HG03575 (cell line): ENCODE measurements at regions not wholly inside any gene's neighbourhood (a gene's known extent, or its start where the extent isn't known, plus 50 kb on each side); places are given as distances from the start of the nearest gene placed in this dataset.

Experiments
- ATAC-seq: cut with Tn5 transposase; IDR thresholded peaks from one replicate; pipeline ENCODE4 v1.9.1; 2021; ENCODE audit not compliant: unreplicated experiment, insufficient number of reproducible peaks, low FRiP score; ENCODE audit errors: extremely low read depth

DNA sequence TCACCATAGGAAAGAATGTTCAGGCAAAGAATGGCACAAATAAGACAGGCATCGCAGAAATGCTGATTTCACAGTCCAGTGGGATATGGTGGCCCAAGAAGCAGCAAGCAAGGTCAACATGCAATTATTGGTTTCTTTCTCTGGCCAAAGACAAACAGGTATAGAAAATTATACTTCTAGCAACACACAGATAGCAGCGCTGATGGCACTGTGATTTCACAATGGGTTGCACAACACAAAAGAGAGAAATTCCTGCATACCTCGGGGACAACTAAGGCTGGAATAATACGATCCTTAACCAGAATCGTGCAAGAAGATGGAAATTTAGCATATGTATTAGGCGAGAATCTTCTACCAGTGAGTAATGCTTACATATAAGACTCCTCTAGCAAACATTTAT, 76.3 kb upstream of the NR2F2 start:
- ATAC-seq, result no peak

DNA sequence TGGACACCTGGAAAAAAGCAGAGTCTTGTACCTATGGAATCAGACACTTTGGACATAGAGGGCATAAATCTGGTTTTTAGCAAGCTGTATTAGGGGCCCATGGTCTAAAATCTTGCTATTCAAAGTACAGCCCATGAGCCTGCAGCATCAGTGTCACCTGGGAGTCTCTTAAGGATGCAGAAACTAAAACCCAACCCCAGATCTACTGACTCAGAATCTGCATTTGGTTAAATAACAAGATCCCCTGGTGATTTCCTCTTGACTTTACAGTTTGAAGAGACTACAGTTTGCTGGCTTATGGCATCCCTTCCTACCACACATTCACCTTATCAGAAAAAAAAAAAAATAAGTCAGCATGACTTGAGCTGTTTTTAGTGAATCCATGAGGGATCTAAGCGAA, 74.9 kb upstream of the NR2F2 start:
- no peak for ATAC-seq

DNA sequence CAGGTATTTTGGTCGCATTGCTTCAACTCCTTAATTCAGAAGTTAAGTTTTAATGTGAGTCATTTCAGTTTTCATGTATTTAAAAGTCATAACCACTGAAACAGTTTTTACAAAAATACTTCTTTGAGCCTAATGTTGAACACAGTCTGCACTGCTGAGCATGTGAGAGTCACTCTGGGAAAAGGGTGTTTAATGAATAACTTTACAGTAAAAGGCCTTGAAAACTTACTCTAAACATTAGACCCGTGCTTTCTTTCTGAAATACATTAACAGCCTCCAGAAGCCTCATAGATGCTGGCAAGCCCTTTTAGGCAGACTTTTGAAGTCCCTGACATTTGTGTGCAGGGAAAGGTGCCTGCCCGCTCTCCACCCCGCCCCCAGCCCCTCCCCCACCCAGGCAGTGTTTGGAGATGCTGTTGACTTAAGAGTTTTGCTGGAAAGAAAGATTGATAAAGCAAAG, 68.9 kb upstream of the NR2F2 start:
- ATAC-seq, result peak; percentile 72

DNA sequence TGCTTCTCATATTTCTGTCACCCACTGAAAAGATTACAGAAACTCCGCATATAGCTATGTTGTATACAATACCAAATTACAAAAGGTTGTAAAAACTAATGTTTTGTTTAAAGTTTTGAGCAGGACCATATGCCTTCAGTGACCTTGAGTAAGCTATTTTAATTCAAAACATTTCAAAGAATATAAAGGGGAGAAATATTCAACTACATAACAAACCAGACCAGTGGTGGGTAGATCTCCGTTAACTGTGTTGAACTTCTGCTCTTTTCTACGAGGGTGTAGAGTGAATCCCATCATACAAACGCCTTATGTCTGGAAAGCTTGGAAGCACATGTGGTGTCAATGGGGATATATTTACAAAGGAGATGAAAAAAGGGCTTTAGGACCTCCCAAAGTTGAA, 68.4 kb upstream of the NR2F2 start:
- no peak for ATAC-seq

DNA sequence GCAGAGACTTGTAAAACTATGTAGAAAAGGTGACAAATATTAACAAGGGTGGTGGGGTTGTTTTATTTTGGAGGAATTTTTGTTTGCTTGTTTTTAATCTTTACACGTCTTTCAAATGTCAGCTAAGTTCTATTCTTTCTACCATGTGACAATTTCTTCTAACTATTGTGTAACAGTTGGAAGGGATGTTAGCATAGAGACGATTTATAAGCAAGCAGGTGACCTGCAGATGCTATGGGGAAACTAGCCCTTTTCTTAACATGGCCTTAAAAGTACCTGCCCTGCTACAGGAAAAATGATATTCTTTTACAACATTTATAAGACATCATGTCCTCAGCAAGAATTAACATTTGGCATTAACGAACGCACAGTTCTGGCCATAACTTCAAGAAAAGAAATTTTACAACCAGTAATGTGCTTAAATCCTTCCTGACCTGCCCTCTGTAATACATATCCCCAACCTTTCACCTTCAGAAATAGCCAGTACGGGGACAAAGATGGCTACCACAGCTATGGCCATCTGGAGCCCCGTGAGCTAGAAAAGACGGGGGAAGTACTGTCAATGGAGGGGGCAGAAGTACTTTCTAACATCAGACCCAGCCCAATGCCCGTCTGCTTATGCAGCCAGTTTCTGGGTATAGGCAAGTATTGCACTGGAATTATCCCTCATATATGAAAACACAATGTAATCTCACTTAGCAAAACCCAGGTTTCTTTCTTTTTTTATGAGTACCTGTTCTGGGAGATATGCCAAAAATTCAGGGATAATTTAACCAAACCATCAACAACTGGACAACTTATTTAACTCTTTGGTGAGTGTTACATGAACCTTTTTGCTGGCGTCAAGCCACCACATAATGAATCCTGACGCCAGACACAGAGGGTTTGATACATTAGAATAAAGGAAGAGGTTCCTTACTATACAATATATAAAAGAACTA, 67.7 kb upstream of the NR2F2 start:
- no peak for ATAC-seq

DNA sequence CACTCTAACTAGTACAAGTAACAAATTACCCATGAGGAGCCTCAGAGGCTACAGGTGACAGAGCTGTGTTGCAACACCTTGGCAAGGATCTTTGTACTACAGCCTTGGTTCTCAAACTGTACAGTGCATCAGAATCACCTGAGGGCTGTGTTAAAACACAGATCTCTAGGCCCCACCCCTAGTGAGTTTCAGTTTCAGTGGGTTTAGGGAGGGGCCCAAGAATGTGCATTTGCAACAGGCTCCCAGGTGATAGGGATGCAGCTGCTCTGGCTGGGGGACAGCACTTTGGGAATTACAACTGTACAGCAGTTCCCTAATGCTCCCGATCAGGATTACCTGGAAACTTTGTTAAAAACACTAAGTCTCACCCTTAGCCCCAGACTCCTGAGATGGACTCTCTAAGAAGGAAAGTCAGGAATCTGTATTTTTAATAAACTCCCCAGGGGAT, 66.1 kb upstream of the NR2F2 start:
- no peak for ATAC-seq

DNA sequence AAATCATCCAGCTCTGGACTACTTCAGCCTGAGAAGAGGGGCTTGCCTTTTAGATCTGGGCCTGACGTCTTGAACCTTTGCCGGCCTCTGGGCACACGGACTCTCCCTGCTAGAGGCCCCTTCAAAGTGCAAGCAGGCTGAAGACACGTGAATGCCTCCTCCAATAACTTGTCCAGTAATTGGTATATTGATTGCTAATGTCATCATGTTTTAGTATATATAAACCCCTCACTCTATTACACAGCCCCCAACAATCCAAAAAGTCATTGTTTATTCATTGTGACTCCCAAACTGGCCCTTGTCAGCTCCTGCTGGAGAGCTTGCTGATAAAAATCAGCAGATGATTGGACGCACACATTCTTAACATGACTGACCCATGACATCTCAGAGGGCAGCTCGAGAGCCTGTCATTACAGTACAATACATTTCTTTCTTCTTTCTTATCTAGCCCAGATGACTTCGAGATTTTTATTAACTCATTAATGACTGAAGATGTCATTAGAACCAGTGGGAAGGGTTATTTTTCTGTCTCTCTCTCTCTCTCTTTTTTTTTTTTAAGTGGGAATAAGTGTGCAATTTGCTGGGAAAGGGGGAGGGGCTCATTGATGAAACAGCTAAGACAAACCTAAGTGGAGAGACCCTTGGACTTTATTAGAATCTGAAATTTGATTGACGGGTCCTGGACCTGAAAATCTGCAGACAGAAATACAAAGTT, 65.5 kb upstream of the NR2F2 start:
- ATAC-seq, result no peak

DNA sequence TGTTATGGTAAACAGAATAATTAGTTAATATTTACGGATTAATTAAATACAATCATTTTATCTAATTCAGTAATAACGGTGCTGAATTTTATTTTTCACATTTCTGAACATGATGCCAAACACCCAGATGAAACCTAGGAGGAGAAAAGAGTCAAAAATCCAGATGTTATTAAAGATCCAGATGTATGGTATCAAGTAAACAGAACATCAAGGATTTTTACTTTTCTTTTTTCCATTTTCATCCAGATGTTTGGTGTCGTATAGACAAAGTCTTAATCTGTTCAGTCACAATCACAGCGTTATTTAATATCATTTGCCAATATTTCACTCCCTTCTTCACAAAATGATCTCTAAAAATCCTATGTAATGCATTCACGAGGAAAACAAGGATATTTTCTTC, 64.0 kb upstream of the NR2F2 start:
- no peak for ATAC-seq

DNA sequence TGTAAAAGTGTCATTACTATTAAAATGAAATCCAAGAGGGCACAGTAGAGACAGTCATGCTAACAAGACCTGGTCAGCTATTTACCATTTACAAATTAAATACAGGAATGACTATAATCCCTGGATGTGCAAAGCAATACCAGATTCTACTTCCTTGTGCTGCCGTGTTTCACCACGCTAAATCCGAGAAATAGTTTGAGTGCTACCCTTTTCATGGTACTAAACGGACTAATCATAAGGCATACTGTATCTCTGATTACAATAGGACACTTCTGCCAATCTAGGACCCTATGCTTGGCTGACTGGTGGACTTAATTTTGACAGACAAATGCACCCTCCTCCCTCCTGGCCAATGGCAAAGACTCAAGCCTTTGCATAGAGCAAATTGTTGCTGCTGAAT, 63.0 kb upstream of the NR2F2 start:
- no peak for ATAC-seq

DNA sequence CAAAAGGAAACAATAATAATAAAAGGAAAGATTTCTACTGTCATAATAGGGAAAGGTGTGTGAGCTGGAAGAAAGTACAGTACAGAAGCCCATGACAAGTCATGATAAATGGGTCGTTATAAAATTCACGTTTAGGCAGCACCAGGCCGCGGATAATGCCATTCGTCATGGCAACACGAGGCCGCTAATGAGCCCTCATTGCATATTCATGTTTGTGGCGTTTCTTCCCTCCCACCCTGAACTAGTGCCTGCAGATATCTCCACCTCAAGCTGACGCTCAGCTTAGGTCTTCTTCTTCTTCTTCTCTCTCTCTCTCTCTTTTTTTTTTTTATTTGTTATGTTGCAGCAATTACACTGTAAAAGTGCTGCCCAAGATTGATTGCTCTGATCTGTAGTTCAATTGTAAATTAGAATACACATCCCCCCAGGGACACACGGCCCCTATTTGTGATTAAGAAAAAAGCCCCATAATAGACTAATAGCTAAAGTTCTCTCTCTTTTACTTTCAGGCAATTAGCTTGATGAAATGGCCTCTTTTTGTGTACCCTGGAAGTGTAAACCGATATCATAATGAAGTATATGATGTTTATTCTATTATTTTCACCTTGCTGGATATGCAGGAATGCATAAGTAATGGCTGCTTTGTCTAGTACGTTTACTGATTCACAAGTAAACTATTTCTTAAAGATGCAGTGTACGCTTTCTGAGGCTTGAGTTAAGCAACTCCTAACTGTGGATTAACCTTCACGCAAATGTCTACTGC, 61.9 kb upstream of the NR2F2 start:
- ATAC-seq, result no peak

DNA sequence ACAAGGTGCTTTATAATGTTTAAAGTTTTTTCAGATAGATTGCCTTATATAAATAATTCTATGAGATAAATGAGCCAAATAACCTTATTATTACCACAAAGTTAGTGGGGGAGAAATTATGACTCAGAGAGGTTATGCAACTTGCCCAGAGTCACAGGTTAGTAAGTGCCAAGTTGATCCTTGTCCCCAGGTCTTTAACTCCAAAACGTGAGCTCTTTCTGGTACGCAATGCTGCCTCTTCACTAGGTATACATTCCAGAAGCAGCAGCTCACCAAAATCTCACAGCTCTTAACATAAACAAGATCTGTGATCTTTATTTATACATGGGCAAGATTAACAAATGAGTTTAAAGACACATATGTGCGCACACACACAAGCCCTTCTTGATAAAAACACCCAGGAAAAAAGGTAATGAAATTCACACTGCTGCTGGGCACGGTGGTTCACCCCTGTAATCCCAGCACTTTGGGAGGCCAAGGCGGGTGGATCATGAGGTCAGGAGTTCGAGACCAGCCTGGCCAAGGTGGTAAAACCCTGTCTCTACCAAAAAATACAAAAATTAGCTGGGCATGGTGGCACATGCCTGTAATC, 59.8 kb upstream of the NR2F2 start:
- no peak for ATAC-seq

DNA sequence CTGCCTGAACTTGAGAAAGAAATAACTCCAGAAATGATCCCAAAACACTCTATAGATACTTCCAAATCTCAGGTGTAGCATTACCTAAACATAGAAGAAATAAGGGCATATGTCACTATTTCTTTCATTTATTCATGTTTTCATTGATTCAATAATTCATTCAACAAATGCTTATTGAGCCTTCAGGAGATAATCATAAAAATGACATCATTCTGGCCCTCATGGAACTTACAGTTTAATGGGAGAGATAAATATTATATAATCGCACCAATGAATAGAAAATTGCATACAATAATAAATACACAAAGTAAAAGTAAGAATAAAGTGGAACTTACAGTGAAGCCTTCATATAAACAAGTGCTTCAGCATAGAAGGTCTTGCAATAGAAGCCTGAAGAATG, 58.1 kb upstream of the NR2F2 start:
- ATAC-seq, result no peak

DNA sequence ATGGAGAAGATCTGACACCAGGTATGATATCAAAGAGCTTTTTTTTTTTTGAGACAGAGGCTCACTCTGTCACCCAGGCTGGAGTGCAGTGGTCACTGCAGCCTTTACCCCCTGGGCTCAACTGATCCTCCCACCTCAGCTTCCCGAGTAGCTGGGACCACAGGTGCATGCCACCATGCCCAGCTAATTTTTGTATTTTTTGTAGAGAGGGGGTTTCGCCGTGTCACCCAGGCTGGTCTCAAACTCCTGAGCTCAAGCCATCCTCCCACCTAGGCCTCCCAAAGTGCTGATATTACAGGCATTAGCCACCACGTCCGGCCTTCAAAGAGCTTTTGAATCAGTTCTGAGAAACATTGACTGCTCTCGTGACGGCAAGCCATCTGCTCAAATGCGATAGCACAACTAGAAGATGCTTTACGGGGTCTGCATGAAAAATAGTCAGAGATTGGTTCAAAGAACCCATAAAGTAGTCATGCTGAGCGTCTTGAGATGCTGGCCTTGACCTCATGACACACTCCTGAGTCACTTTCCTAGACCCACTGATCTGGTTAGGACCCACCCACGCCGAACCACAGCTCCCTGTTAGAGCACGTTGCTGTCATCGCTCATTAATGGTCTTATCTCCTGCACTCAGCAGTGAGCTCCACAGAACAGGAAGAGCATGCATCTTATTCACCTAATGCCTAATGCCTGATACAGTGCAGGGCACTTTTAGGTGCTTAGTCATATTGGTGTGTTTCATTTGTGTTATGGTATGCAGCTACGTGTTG, 57.0 kb upstream of the NR2F2 start:
- ATAC-seq, result no peak

DNA sequence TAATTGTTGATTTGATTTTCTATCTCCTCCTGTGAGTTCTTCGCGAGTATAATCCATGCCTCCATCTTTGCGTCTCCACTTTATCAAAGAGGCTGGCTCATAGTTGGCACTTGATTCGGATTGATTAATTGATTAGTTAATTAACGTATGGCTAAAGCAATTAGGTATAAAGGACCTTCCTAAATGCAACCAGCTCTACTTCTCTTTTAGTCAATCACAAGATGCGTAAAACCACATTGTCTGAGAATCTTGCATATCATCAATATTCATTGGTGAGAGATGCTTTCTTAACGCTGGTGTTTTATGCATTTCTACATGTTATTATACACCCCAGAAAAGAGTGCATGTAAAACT, 56.4 kb upstream of the NR2F2 start:
- ATAC-seq, result no peak

DNA sequence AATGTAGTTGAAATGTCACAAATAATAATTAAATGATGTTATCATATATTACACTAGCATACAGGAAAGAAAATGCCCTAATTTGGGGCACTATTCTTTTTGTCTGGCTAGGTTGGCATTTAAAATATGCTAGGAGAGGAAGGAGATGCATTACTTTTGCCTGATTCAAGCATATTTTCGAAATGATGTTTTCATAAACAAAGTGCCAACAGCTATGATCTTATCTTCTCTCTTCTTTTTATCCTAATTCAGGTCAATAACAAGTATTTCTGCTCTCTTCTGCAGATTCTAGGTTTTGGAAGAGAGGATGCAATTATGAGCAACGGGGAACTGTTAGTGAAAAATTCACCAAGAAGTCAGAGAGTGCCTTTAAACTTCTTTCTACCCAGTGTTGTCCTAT, 55.8 kb upstream of the NR2F2 start:
- no peak for ATAC-seq

DNA sequence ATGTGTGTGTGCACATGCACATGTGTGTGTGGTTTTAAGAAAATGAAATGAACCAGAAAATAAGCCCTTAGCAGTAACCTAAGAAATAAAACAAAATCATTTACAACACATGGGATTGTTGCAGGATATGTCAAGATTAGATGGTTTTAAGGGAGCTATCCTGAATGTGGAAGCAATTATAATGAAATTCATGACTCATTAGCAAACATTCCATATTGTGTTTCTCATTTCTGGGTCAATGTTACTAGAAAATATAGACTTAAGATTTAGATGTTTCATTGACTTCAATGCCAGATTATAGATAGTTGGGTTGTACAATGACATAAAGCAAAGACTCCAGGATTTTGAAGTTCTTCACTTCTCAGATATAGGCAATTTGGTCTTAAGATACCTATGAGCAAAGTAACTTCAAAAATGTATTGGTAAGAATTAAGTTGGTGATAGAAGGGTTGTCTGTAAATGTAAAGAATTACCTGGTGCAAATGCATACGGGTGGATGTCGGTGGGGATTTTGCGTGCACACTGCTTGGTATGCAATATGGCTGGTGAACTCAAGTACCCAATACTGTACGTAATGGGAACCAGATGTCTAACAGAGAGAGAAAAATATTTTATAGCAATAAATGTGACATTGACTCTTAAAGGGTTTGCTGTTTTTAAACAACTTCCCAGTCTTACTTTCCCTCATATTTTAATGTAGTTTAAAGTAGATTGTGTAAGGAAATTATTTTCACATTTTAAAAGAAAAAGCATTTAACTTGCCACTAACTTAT, 53.9 kb upstream of the NR2F2 start:
- no peak for ATAC-seq
